HG03521 (cell line): ENCODE measurements at regions not wholly inside any gene's neighbourhood (a gene's known extent, or its start where the extent isn't known, plus 50 kb on each side); places are given as distances from the start of the nearest gene placed in this dataset.
"Not testable (repeated sequence)": the region's sequence is repeated elsewhere in the genome, so short reads cannot be mapped to it uniquely, and the experiment has no call there.

Experiments
- ATAC-seq: cut with Tn5 transposase; IDR thresholded peaks from one replicate; pipeline ENCODE4 v1.9.1; 2021; ENCODE audit warnings: mild to moderate bottlenecking, moderate library complexity; ENCODE audit not compliant: unreplicated experiment

GRCh38 chr10:65360497-65360896, 1565.3 kb upstream of the LRRTM3 start:
- ATAC-seq: no peak

GRCh38 chr10:65365878-65366277, 1560.0 kb upstream of the LRRTM3 start:
- no peak for ATAC-seq

GRCh38 chr10:65367706-65368105, 1558.1 kb upstream of the LRRTM3 start:
- no peak for ATAC-seq

- ATAC-seq: no peak
These were observed 1550.3 kb upstream of the LRRTM3 start for GRCh38 chr10:65375528-65375927.

- no peak for ATAC-seq
These were observed 1548.1 kb upstream of the LRRTM3 start for GRCh38 chr10:65377687-65378086.

GRCh38 chr10:65394502-65395297, 1531.1 kb upstream of the LRRTM3 start:
- no peak for ATAC-seq

GRCh38 chr10:65395631-65396030, 1530.2 kb upstream of the LRRTM3 start:
- no peak for ATAC-seq

- ATAC-seq: no peak
These were observed 1528.8 kb upstream of the LRRTM3 start for GRCh38 chr10:65396997-65397396.

- no peak for ATAC-seq
These were observed 1517.4 kb upstream of the LRRTM3 start for GRCh38 chr10:65408401-65408800.

GRCh38 chr10:65413001-65413400, 1512.8 kb upstream of the LRRTM3 start:
- ATAC-seq: no peak

GRCh38 chr10:65415318-65415717, 1510.5 kb upstream of the LRRTM3 start:
- no peak for ATAC-seq

- no peak for ATAC-seq
These were observed 1509.7 kb upstream of the LRRTM3 start for GRCh38 chr10:65416094-65416493.

GRCh38 chr10:65419629-65420028, 1506.2 kb upstream of the LRRTM3 start:
- ATAC-seq: no peak

GRCh38 chr10:65423043-65423442, 1502.8 kb upstream of the LRRTM3 start:
- no peak for ATAC-seq

- ATAC-seq: not testable (repeated sequence)
These were observed 1496.5 kb upstream of the LRRTM3 start for GRCh38 chr10:65429381-65429780.

GRCh38 chr10:65430979-65431378, 1494.9 kb upstream of the LRRTM3 start:
- peak; percentile 46 for ATAC-seq

- ATAC-seq: no peak
These were observed 1454.8 kb upstream of the LRRTM3 start for GRCh38 chr10:65470986-65471385.

- ATAC-seq: no peak
These were observed 1443.0 kb upstream of the LRRTM3 start for GRCh38 chr10:65482848-65483247.

- no peak for ATAC-seq
These were observed 1434.0 kb upstream of the LRRTM3 start for GRCh38 chr10:65491799-65492198.

- no peak for ATAC-seq
These were observed 1429.3 kb upstream of the LRRTM3 start for GRCh38 chr10:65496541-65496940.

- no peak for ATAC-seq
These were observed 1428.0 kb upstream of the LRRTM3 start for GRCh38 chr10:65497837-65498236.

GRCh38 chr10:65500716-65501115, 1425.1 kb upstream of the LRRTM3 start:
- no peak for ATAC-seq

- peak; percentile 77 for ATAC-seq
These were observed 1424.6 kb upstream of the LRRTM3 start for GRCh38 chr10:65501259-65501658.
